ENCODE measurements at regions not wholly inside any gene's neighbourhood (a gene's known extent, or its start where the extent isn't known, plus 50 kb on each side); places are given as distances from the start of the nearest gene placed in this dataset.

DNA sequence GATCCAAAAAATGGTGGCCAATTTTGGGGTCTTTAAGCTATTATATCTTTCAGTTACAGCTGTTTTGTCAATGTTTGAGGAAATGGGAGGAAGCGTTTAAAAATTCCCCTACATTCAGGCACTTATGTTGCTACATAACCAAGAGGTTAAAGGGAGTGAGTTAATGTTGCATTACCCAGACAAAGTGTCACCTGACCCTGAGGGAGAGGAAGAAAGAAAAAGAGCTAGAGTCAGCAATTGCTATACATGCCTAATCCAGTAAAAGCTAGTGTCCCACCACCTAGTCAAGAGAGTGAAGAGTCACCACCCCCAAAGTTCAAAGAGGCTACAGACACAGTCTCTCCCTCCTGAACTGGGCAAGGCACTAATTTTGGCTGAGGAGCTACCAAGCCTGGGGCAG, 69.5 kb upstream of the ZNF92 start:
- BruUV-seq (replicated peaks): no TSS peak
- ChIA-PET CTCF (no interaction called here), POLR2A (no interaction called here)
- intact Hi-C loops (cut with micrococcal nuclease; ENCODE audit: unreplicated experiment) (no loop called here), in situ Hi-C loops (cut with HindIII; ENCODE audit: low pct_unique_long_range_greater_than_20kb, low sequenced_read_pairs) (no loop called here)
- Histone ChIP-seq H3K4me3 (ENCODE audit: low read depth in 2 of 2, low read length in 2 of 2) (no peak overlapping the region), H3K27ac (ENCODE audit: low read length) (no peak overlapping the region), H3K4me1 (ENCODE audit: control insufficient read depth, insufficient read depth, low read length) (no peaks in the 10 kb centered on the region), H3K9me3 (ENCODE audit: control insufficient read depth, insufficient read depth, low read depth, low read length) (no peaks in the 10 kb centered on the region), H3K27me3 (ENCODE audit: control insufficient read depth, insufficient read depth, low read length) (0 out of 2 replicates have a peak, but pooled peaks cover 2% of the 10 kb centered on the region), H3K36me3 (ENCODE audit: control insufficient read depth, insufficient read depth, low read length) (no peaks in the 10 kb centered on the region)
- DNase-seq (ENCODE audit: low read depth, low spot score) (no peak), ATAC-seq (no peak)
- no peak for TF ChIP-seq SIN3A (IDR thresholded peaks at IDR 0.05; ENCODE audit: borderline replicate concordance, insufficient read depth, low read depth, low read length)

DNA sequence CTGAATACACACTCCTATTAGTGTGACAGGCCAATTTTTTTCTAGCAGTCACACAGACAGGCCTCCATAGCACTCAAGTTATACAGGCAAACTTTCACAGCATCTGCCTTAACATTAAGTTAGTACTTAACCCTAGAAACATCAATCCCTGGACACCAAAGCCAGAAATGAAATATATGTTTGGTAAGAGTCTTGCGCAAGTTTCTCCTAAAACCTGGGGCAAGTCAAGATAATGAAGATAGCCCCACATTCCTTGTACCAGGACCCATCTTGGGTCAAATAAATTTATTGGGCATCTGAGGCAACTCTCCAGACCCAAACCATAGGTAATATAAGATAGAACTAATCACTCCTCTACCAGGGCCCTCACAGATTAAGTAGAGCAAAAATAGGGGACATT, 70.8 kb upstream of the ZNF92 start:
- intact Hi-C loops (cut with micrococcal nuclease; ENCODE audit: unreplicated experiment) (no loop called here), in situ Hi-C loops (cut with HindIII; ENCODE audit: low pct_unique_long_range_greater_than_20kb, low sequenced_read_pairs) (no loop called here)
- TF ChIP-seq, protein P1, sequence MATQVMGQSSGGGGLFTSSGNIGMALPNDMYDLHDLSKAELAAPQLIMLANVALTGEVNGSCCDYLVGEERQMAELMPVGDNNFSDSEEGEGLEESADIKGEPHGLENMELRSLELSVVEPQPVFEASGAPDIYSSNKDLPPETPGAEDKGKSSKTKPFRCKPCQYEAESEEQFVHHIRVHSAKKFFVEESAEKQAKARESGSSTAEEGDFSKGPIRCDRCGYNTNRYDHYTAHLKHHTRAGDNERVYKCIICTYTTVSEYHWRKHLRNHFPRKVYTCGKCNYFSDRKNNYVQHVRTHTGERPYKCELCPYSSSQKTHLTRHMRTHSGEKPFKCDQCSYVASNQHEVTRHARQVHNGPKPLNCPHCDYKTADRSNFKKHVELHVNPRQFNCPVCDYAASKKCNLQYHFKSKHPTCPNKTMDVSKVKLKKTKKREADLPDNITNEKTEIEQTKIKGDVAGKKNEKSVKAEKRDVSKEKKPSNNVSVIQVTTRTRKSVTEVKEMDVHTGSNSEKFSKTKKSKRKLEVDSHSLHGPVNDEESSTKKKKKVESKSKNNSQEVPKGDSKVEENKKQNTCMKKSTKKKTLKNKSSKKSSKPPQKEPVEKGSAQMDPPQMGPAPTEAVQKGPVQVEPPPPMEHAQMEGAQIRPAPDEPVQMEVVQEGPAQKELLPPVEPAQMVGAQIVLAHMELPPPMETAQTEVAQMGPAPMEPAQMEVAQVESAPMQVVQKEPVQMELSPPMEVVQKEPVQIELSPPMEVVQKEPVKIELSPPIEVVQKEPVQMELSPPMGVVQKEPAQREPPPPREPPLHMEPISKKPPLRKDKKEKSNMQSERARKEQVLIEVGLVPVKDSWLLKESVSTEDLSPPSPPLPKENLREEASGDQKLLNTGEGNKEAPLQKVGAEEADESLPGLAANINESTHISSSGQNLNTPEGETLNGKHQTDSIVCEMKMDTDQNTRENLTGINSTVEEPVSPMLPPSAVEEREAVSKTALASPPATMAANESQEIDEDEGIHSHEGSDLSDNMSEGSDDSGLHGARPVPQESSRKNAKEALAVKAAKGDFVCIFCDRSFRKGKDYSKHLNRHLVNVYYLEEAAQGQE (IDR thresholded peaks at IDR 0.05; ENCODE audit: insufficient read depth in 1 of 2, low read depth in 2 of 2, low read length in 1 of 2): no peak
- TF ChIP-seq TCF7L2 (IDR thresholded peaks at IDR 0.05; ENCODE audit: low read depth, low read length) (no peak), POLR2AphosphoS5 (IDR thresholded peaks at IDR 0.05; ENCODE audit: low read depth, low read length) (no peak), SIN3A (IDR thresholded peaks at IDR 0.05; ENCODE audit: borderline replicate concordance, insufficient read depth, low read depth, low read length) (no peak)
- TF ChIP-seq, protein P2, sequence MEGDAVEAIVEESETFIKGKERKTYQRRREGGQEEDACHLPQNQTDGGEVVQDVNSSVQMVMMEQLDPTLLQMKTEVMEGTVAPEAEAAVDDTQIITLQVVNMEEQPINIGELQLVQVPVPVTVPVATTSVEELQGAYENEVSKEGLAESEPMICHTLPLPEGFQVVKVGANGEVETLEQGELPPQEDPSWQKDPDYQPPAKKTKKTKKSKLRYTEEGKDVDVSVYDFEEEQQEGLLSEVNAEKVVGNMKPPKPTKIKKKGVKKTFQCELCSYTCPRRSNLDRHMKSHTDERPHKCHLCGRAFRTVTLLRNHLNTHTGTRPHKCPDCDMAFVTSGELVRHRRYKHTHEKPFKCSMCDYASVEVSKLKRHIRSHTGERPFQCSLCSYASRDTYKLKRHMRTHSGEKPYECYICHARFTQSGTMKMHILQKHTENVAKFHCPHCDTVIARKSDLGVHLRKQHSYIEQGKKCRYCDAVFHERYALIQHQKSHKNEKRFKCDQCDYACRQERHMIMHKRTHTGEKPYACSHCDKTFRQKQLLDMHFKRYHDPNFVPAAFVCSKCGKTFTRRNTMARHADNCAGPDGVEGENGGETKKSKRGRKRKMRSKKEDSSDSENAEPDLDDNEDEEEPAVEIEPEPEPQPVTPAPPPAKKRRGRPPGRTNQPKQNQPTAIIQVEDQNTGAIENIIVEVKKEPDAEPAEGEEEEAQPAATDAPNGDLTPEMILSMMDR (IDR thresholded peaks at IDR 0.05): no peak
- ATAC-seq (no peak), DNase-seq (ENCODE audit: low read depth, low spot score) (no peak)
- H3K27ac ChIP-seq (ENCODE audit: low read length): no peak overlapping the region
- H3K4me3 ChIP-seq (ENCODE audit: low read depth in 2 of 2, low read length in 2 of 2): no peak overlapping the region
- H3K9me3 ChIP-seq (ENCODE audit: control insufficient read depth, insufficient read depth, low read depth, low read length): no peaks in the 10 kb centered on the region
- no peaks in the 10 kb centered on the region for H3K36me3 ChIP-seq (ENCODE audit: control insufficient read depth, insufficient read depth, low read length)
- H3K4me1 ChIP-seq (ENCODE audit: control insufficient read depth, insufficient read depth, low read length): no peaks in the 10 kb centered on the region
- H3K27me3 ChIP-seq (ENCODE audit: control insufficient read depth, insufficient read depth, low read length): 0 out of 2 replicates have a peak, but pooled peaks cover 2% of the 10 kb centered on the region
- no TSS peak for BruUV-seq (replicated peaks)
- CTCF ChIA-PET: no interaction called here
- POLR2A ChIA-PET: no interaction called here

DNA sequence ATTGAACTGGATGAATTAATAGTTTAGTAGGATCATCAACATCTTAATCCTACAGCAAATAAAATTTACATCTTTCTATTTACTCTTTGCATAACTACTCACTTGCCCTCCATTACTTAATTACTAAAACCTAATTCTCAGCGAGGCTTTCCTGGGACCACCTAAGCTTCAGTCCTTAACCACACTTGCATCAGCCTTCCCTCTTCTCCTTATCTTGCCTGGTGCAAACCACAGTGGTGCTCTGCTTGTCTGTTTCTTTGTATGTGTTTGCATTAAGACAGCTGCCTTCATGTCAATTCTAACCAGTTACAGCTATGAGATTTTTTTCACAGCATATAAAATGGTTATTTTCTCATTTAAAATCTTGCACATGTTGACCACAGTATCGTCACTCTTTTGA, 72.6 kb upstream of the ZNF92 start:
- Histone ChIP-seq H3K4me3 (ENCODE audit: low read depth in 2 of 2, low read length in 2 of 2) (no peak overlapping the region), H3K27ac (ENCODE audit: low read length) (no peak overlapping the region), H3K27me3 (ENCODE audit: control insufficient read depth, insufficient read depth, low read length) (0 out of 2 replicates have a peak, but pooled peaks cover 2% of the 10 kb centered on the region), H3K36me3 (ENCODE audit: control insufficient read depth, insufficient read depth, low read length) (no peaks in the 10 kb centered on the region), H3K9me3 (ENCODE audit: control insufficient read depth, insufficient read depth, low read depth, low read length) (no peaks in the 10 kb centered on the region), H3K4me1 (ENCODE audit: control insufficient read depth, insufficient read depth, low read length) (no peaks in the 10 kb centered on the region)
- CTCF ChIA-PET: interaction anchor here (0.6 kb wide), 1 partner anchor 79 kb away, joined by 7 read pairs; no protein-coding TSS in a partner anchor
- TF ChIP-seq TCF7L2 (IDR thresholded peaks at IDR 0.05; ENCODE audit: low read depth, low read length) (no peak), POLR2AphosphoS5 (IDR thresholded peaks at IDR 0.05; ENCODE audit: low read depth, low read length) (no peak), SIN3A (IDR thresholded peaks at IDR 0.05; ENCODE audit: borderline replicate concordance, insufficient read depth, low read depth, low read length) (no peak)
- TF ChIP-seq, protein P1 (IDR thresholded peaks at IDR 0.05; ENCODE audit: insufficient read depth in 1 of 2, low read depth in 2 of 2, low read length in 1 of 2): no peak
- TF ChIP-seq, protein P2 (IDR thresholded peaks at IDR 0.05): no peak
- in situ Hi-C loops (cut with HindIII; ENCODE audit: low pct_unique_long_range_greater_than_20kb, low sequenced_read_pairs) (no loop called here), intact Hi-C loops (cut with micrococcal nuclease; ENCODE audit: unreplicated experiment) (no loop called here)
- no TSS peak for BruUV-seq (replicated peaks)
- POLR2A ChIA-PET: no interaction called here
- DNase-seq (ENCODE audit: low read depth, low spot score) (no peak), ATAC-seq (no peak)
